GM12878 (cell line): ENCODE measurements at regions not wholly inside any gene's neighbourhood (a gene's known extent, or its start where the extent isn't known, plus 50 kb on each side); places are given as distances from the start of the nearest gene placed in this dataset.
A peak's percentile ranks its signal among the peaks of the same experiment; 100 is the strongest.

Source experiments
- ATAC-seq: fragments of 200-7000 bp; cut with Tn5 transposase; 3 replicates; pipeline ENCODE4 v1.9.1; 2020; ENCODE audit warnings: mild to moderate bottlenecking, moderate library complexity
- BruUV-seq: library from RNA; stranded (reverse); fragments of 400-500 nt; replicated peaks from 2 replicates; lab custom pipeline; 2021; lab: Mats Ljungman, UMichigan
- CTCF ChIA-PET: fragments of 300-600 bp; sonication (Branson Sonifier 250); formaldehyde crosslinking; extraction: SDS; loops from one replicate; lab custom pipeline; 2021; ENCODE audit warnings: inconsistent platforms; lab: Yijun Ruan, JAX
- POLR2A ChIA-PET: fragments of 350-600 bp; formaldehyde crosslinking; extraction: SDS; loops from one replicate; lab custom pipeline; 2021; ENCODE audit warnings: inconsistent platforms; lab: Charles Lee
- RAD21 ChIA-PET: fragments of 300-600 bp; sonication (Branson Sonifier 250); formaldehyde crosslinking; loops from one replicate; lab custom pipeline; 2023; ENCODE audit warnings: antibody characterized with exemption; ENCODE audit not compliant: unreplicated experiment; lab: Charles Lee
- SMC1A ChIA-PET: fragments of 300-600 bp; sonication (Branson Sonifier 250); formaldehyde crosslinking; loops from one replicate; lab custom pipeline; 2023; ENCODE audit not compliant: unreplicated experiment, uncharacterized antibody; lab: Charles Lee
- DNase-seq: peaks from one replicate; pipeline ENCODE4 v3.0.0-alpha.2; 2011; ENCODE audit warnings: low read depth, low spot score
- FAIRE-seq: peaks from 3 replicates; lab custom pipeline; 2011; peaks lifted over from hg19 to GRCh38; lab: Jason Lieb, UNC
- H2AFZ ChIP-seq: 2 replicates; pipeline ENCODE4 v1.6.0; 2011; ENCODE audit warnings: low read depth, low read length, control low read depth; ENCODE audit not compliant: control insufficient read depth
- H3K27ac ChIP-seq: 2 replicates; pipeline ENCODE4 v1.5.1; 2011; ENCODE audit warnings: control low read depth; ENCODE audit not compliant: control insufficient read depth, insufficient read depth
- H3K27me3 ChIP-seq, 2 experiments: replicated peaks in 1 of 2; 2 replicates each; pipeline versions ENCODE4 v1.6.0 to v1.6.1; 2011; ENCODE audit warnings: low read length in 1 of 2; ENCODE audit not compliant: control insufficient read depth in 2 of 2, insufficient read depth in 2 of 2
- H3K36me3 ChIP-seq, 2 experiments: 2 replicates each; pipeline ENCODE4 v1.5.1; 2011; ENCODE audit warnings: low read length in 1 of 2; ENCODE audit not compliant: control insufficient read depth in 2 of 2, insufficient read depth in 2 of 2
- H3K4me1 ChIP-seq: 2 replicates; pipeline ENCODE4 v1.6.1; 2011; ENCODE audit warnings: mild to moderate bottlenecking, low read length, moderate library complexity, mixed read lengths; ENCODE audit not compliant: control insufficient read depth, insufficient read depth
- H3K4me2 ChIP-seq: 2 replicates; pipeline ENCODE4 v1.6.0; 2011; ENCODE audit warnings: control low read depth; ENCODE audit not compliant: control insufficient read depth, insufficient read depth
- H3K4me3 ChIP-seq: fragments of 200-600 bp; sonication (generic); 2 replicates; pipeline ENCODE4 v1.5.1; 2016
- H3K79me2 ChIP-seq: 2 replicates; pipeline ENCODE4 v1.6.0; 2011; ENCODE audit warnings: low read length; ENCODE audit not compliant: control insufficient read depth, insufficient read depth
- H3K9ac ChIP-seq: 2 replicates; pipeline ENCODE4 v1.8.0; 2011; ENCODE audit warnings: low read length, control low read depth, mixed read lengths; ENCODE audit not compliant: control insufficient read depth, insufficient read depth
- H3K9me3 ChIP-seq: replicated peaks from 3 replicates; pipeline ENCODE4 v1.5.1; 2011; ENCODE audit warnings: mild to moderate bottlenecking, low read length; ENCODE audit not compliant: control insufficient read depth, insufficient read depth
- H4K20me1 ChIP-seq: 2 replicates; pipeline ENCODE4 v1.6.0; 2011; ENCODE audit not compliant: control insufficient read depth, insufficient read depth
- FOXM1 ChIP-seq: IDR thresholded peaks from 2 replicates; pipeline ENCODE4 v1.6.1; 2012; ENCODE audit warnings: low read depth, mild to moderate bottlenecking, inconsistent platforms, low read length, moderate library complexity
- KDM1A ChIP-seq: fragments of 200-600 bp; sonication (generic); IDR thresholded peaks from 2 replicates; pipeline ENCODE4 v1.6.1; 2016; ENCODE audit warnings: borderline replicate concordance
- MEF2A ChIP-seq: IDR thresholded peaks from 2 replicates; pipeline ENCODE4 v1.6.1; 2011; ENCODE audit warnings: low read depth, mild to moderate bottlenecking, low read length, moderate library complexity; ENCODE audit not compliant: insufficient read depth
- MXI1 ChIP-seq: fragments of 150-350 bp; IDR thresholded peaks from 2 replicates; pipeline ENCODE4 v1.6.1; 2011; ENCODE audit warnings: low read depth, mild to moderate bottlenecking, inconsistent platforms, low read length, improper control_type of control experiment
- PAX8 ChIP-seq: fragments of 450-650 bp; IDR thresholded peaks from 2 replicates; pipeline ENCODE4 v1.6.1; 2017; ENCODE audit warnings: mild to moderate bottlenecking, moderate library complexity
- RBBP5 ChIP-seq: fragments of 200-600 bp; sonication (generic); conservative IDR thresholded peaks from 2 replicates; pipeline ENCODE4 v1.6.1; 2016
- SMC3 ChIP-seq: IDR thresholded peaks from 2 replicates; pipeline ENCODE4 v1.6.1; 2011; ENCODE audit warnings: low read length, improper control_type of control experiment, borderline replicate concordance
- ZBTB11 ChIP-seq: fragments of 450-650 bp; formaldehyde crosslinking; IDR thresholded peaks from 2 replicates; pipeline ENCODE4 v1.5.0; 2022; ENCODE audit warnings: mild to moderate bottlenecking, missing genetic modification characterization
- ZNF24 ChIP-seq: fragments of 450-650 bp; IDR thresholded peaks from 2 replicates; pipeline ENCODE4 v1.6.1; 2017; ENCODE audit warnings: antibody characterized with exemption, mild to moderate bottlenecking
- ZNF592 ChIP-seq: fragments of 450-650 bp; IDR thresholded peaks from 2 replicates; pipeline ENCODE4 v1.6.1; 2017; ENCODE audit warnings: mild to moderate bottlenecking, moderate library complexity
- ZSCAN29 ChIP-seq: fragments of 450-650 bp; IDR thresholded peaks from 2 replicates; pipeline ENCODE4 v1.6.1; 2017; ENCODE audit warnings: mild to moderate bottlenecking, moderate library complexity
- WGBS: methylation state at CpG from one replicate; pipeline ENCODE4 v1.1.6; 2016; ENCODE audit warnings: low lambda C conversion rate; ENCODE audit not compliant: insufficient replicate concordance, insufficient coverage; ENCODE audit errors: missing lambda C conversion rate; 5-methylcytosine and 5-hydroxymethylcytosine counted together
- in situ Hi-C: fragments of 300-500 bp; cut with MboI; formaldehyde crosslinking; loops from 9 replicates; pipeline ENCODE4 v1.14.3; 2018; ENCODE audit warnings: mixed read lengths
- intact Hi-C: fragments of 100-400 bp; cut with micrococcal nuclease; formaldehyde crosslinking; loops from one replicate; pipeline ENCODE4 v1.14.2; 2022; ENCODE audit not compliant: unreplicated experiment
- TF ChIP-seq, protein P1 (sequence below): fragments of 450-650 bp; IDR thresholded peaks from 2 replicates; pipeline ENCODE4 v1.6.1; 2017; ENCODE audit warnings: mild to moderate bottlenecking

GRCh38 chr10:3904419-3904960, 119.5 kb upstream of the KLF6 start:
- in situ Hi-C loops, result no loop called here
- intact Hi-C loops, result no loop called here
- WGBS, result 79% methylated on average over 5 of the region's 5 CpGs

More at GRCh38 chr10:3904419-3904960, 119.5 kb upstream of the KLF6 start:
- Histone ChIP-seq H3K4me1 (peaks cover 25% of the 10 kb centered on the region), H3K27me3 (no peaks in the 10 kb centered on the region), H3K9ac (no peak overlapping the region), H4K20me1 (no peaks in the 10 kb centered on the region), H3K36me3 (no peaks in the 10 kb centered on the region), H2AFZ (peak overlapping the region; percentile 11; the same call in 1 of the 2 replicates), H3K79me2 (no peaks in the 10 kb centered on the region), H3K4me2 (no peak overlapping the region), H3K4me3 (no peak overlapping the region), H3K27ac (no peak overlapping the region), H3K9me3 (no peaks in the 10 kb centered on the region; the same call in 2 of the 3 replicates)
- POLR2A ChIA-PET, result no interaction called here
- SMC1A ChIA-PET, result interaction anchor here (3.6 to 6.6 kb wide), 3 partner anchors 30 to 121 kb away, joined by 11 to 72 read pairs (median 30); partner anchors contain the start of gene KLF6
- TF ChIP-seq ZNF592, result no peak
- no peak for TF ChIP-seq ZBTB11 (CRISPR knock-in tag)
- TF ChIP-seq, protein P1, sequence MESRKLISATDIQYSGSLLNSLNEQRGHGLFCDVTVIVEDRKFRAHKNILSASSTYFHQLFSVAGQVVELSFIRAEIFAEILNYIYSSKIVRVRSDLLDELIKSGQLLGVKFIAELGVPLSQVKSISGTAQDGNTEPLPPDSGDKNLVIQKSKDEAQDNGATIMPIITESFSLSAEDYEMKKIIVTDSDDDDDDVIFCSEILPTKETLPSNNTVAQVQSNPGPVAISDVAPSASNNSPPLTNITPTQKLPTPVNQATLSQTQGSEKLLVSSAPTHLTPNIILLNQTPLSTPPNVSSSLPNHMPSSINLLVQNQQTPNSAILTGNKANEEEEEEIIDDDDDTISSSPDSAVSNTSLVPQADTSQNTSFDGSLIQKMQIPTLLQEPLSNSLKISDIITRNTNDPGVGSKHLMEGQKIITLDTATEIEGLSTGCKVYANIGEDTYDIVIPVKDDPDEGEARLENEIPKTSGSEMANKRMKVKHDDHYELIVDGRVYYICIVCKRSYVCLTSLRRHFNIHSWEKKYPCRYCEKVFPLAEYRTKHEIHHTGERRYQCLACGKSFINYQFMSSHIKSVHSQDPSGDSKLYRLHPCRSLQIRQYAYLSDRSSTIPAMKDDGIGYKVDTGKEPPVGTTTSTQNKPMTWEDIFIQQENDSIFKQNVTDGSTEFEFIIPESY, result no peak
- TF ChIP-seq MXI1, result no peak
- no peak for TF ChIP-seq SMC3
- TF ChIP-seq RBBP5, result no peak
- no peak for TF ChIP-seq FOXM1
- TF ChIP-seq MEF2A, result no peak
- TF ChIP-seq ZSCAN29, result no peak
- no peak for TF ChIP-seq PAX8
- TF ChIP-seq KDM1A, result no peak
- no peak for TF ChIP-seq ZNF24
- no peak for FAIRE-seq
- CTCF ChIA-PET, result interaction anchor here (0.6 kb wide), 1 partner anchor 15 kb away, joined by 3 read pairs; no protein-coding TSS in a partner anchor
- no TSS peak for BruUV-seq
- RAD21 ChIA-PET, result interaction anchor here (2.4 to 5.0 kb wide), 2 partner anchors 31 to 121 kb away, joined by 8 to 45 read pairs; partner anchors contain the start of gene KLF6
- no peak for ATAC-seq
- no peak for DNase-seq
